ENCODE measurements at regions not wholly inside any gene's neighbourhood (a gene's known extent, or its start where the extent isn't known, plus 50 kb on each side); places are given as distances from the start of the nearest gene placed in this dataset.

- ChIA-PET POLR2A (no interaction called here), CTCF (no interaction called here)
- Histone ChIP-seq H3K9me3 (ENCODE audit: control insufficient read depth, insufficient read depth, low read depth, low read length) (no peaks in the 10 kb centered on the region), H3K4me3 (ENCODE audit: low read depth in 2 of 2, low read length in 2 of 2) (no peak overlapping the region), H3K4me1 (ENCODE audit: control insufficient read depth, insufficient read depth, low read length) (peaks cover 11% of the 10 kb centered on the region; the same call in 1 of the 2 replicates), H3K27ac (ENCODE audit: low read length) (no peak overlapping the region), H3K36me3 (ENCODE audit: control insufficient read depth, insufficient read depth, low read length) (no peaks in the 10 kb centered on the region), H3K27me3 (ENCODE audit: control insufficient read depth, insufficient read depth, low read length) (peaks cover 56% of the 10 kb centered on the region)
- in situ Hi-C loops (cut with HindIII; ENCODE audit: low pct_unique_long_range_greater_than_20kb, low sequenced_read_pairs), result no loop called here
- intact Hi-C loops (cut with micrococcal nuclease; ENCODE audit: unreplicated experiment), result no loop called here
- no peak for DNase-seq (ENCODE audit: low read depth, low spot score)
- TF ChIP-seq REST (IDR thresholded peaks at IDR 0.05; ENCODE audit: insufficient read depth in 1 of 2, low read depth in 2 of 2, low read length in 1 of 2) (no peak), POLR2AphosphoS5 (IDR thresholded peaks at IDR 0.05; ENCODE audit: low read depth, low read length) (no peak), SIN3A (IDR thresholded peaks at IDR 0.05; ENCODE audit: borderline replicate concordance, insufficient read depth, low read depth, low read length) (no peak), TCF7L2 (IDR thresholded peaks at IDR 0.05; ENCODE audit: low read depth, low read length) (no peak), CTCF (IDR thresholded peaks at IDR 0.05) (no peak)
- BruUV-seq (replicated peaks), result no TSS peak
- no peak for ATAC-seq
These were observed 207.5 kb downstream of the MELK start for GRCh38 chr9:36780186-36780585.

- ChIA-PET POLR2A (no interaction called here), CTCF (no interaction called here)
- no TSS peak for BruUV-seq (replicated peaks)
- Histone ChIP-seq H3K27ac (ENCODE audit: low read length) (no peak overlapping the region), H3K9me3 (ENCODE audit: control insufficient read depth, insufficient read depth, low read depth, low read length) (no peaks in the 10 kb centered on the region), H3K4me3 (ENCODE audit: low read depth in 2 of 2, low read length in 2 of 2) (no peak overlapping the region), H3K27me3 (ENCODE audit: control insufficient read depth, insufficient read depth, low read length) (peaks cover 49% of the 10 kb centered on the region), H3K36me3 (ENCODE audit: control insufficient read depth, insufficient read depth, low read length) (no peaks in the 10 kb centered on the region), H3K4me1 (ENCODE audit: control insufficient read depth, insufficient read depth, low read length) (peaks cover 8% of the 10 kb centered on the region; the same call in 1 of the 2 replicates)
- ATAC-seq (peak; percentile 67), DNase-seq (ENCODE audit: low read depth, low spot score) (no peak)
- intact Hi-C loops (cut with micrococcal nuclease; ENCODE audit: unreplicated experiment), result no loop called here
- in situ Hi-C loops (cut with HindIII; ENCODE audit: low pct_unique_long_range_greater_than_20kb, low sequenced_read_pairs), result no loop called here
- TF ChIP-seq SIN3A (IDR thresholded peaks at IDR 0.05; ENCODE audit: borderline replicate concordance, insufficient read depth, low read depth, low read length) (no peak), TCF7L2 (IDR thresholded peaks at IDR 0.05; ENCODE audit: low read depth, low read length) (no peak), CTCF (IDR thresholded peaks at IDR 0.05) (no peak), POLR2AphosphoS5 (IDR thresholded peaks at IDR 0.05; ENCODE audit: low read depth, low read length) (no peak)
These were observed 208.8 kb downstream of the MELK start for GRCh38 chr9:36781533-36781932.
